HCEC 1CT (cell line): ENCODE measurements at regions not wholly inside any gene's neighbourhood (a gene's known extent, or its start where the extent isn't known, plus 50 kb on each side); places are given as distances from the start of the nearest gene placed in this dataset.

Source experiments
- DNase-seq: peaks from one replicate; pipeline ENCODE4 v3.0.0-alpha.2; 2017

GRCh38 chr4:111198446-111198845 is 575.6 kb upstream of the PITX2 start:
- DNase-seq: no peak

GRCh38 chr4:111204797-111205196 is 581.9 kb upstream of the PITX2 start:
- DNase-seq: no peak

- no peak for DNase-seq
These were observed 586.1 kb upstream of the PITX2 start for GRCh38 chr4:111208970-111209369.

GRCh38 chr4:111209706-111210105 is 586.8 kb upstream of the PITX2 start:
- DNase-seq: no peak

- no peak for DNase-seq
These were observed 587.7 kb upstream of the PITX2 start for GRCh38 chr4:111210595-111210994.

- no peak for DNase-seq
These were observed 590.7 kb upstream of the PITX2 start for GRCh38 chr4:111213531-111213930.

GRCh38 chr4:111214371-111214770 is 591.5 kb upstream of the PITX2 start:
- no peak for DNase-seq

GRCh38 chr4:111215755-111216154 is 592.9 kb upstream of the PITX2 start:
- DNase-seq: no peak

GRCh38 chr4:111216791-111217190 is 593.9 kb upstream of the PITX2 start:
- no peak for DNase-seq

- no peak for DNase-seq
These were observed 598.5 kb upstream of the PITX2 start for GRCh38 chr4:111221371-111221770.

- DNase-seq: no peak
These were observed 605.5 kb upstream of the PITX2 start for GRCh38 chr4:111228396-111228795.

- DNase-seq: no peak
These were observed 606.0 kb upstream of the PITX2 start for GRCh38 chr4:111228874-111229273.

- no peak for DNase-seq
These were observed 607.4 kb upstream of the PITX2 start for GRCh38 chr4:111230265-111230664.

GRCh38 chr4:111231281-111231680 is 608.4 kb upstream of the PITX2 start:
- no peak for DNase-seq

GRCh38 chr4:111234939-111235338 is 612.1 kb upstream of the PITX2 start:
- DNase-seq: no peak

GRCh38 chr4:111263836-111264235 is 641.0 kb upstream of the PITX2 start:
- DNase-seq: no peak

- no peak for DNase-seq
These were observed 644.1 kb upstream of the PITX2 start for GRCh38 chr4:111266937-111267336.

- no peak for DNase-seq
These were observed 644.9 kb upstream of the PITX2 start for GRCh38 chr4:111267786-111268185.

GRCh38 chr4:111268769-111269414 is 646.0 kb upstream of the PITX2 start:
- peak; percentile 19 for DNase-seq

- no peak for DNase-seq
These were observed 646.6 kb upstream of the PITX2 start for GRCh38 chr4:111269439-111269838.

GRCh38 chr4:111274060-111274459 is 651.2 kb upstream of the PITX2 start:
- DNase-seq: no peak

GRCh38 chr4:111274486-111274885 is 651.6 kb upstream of the PITX2 start:
- DNase-seq: no peak

- DNase-seq: no peak
These were observed 658.3 kb upstream of the PITX2 start for GRCh38 chr4:111281219-111281618.

- DNase-seq: no peak
These were observed 659.2 kb upstream of the PITX2 start for GRCh38 chr4:111282035-111282434.

- DNase-seq: no peak
These were observed 660.3 kb upstream of the PITX2 start for GRCh38 chr4:111283066-111283677.
